Left colon (tissue), 2 donors: ENCODE measurements at regions not wholly inside any gene's neighbourhood (a gene's known extent, or its start where the extent isn't known, plus 50 kb on each side); places are given as distances from the start of the nearest gene placed in this dataset.
A peak's percentile ranks its signal among the peaks of the same experiment; 100 is the strongest.

Source experiments
- ATAC-seq: fragments of 200-7000 bp; cut with Tn5 transposase; one replicate; pipeline ENCODE4 v1.9.1; 2020; ENCODE audit warnings: mild to moderate bottlenecking, moderate library complexity
- DNase-seq, 2 donors: peaks; one replicate each; pipeline ENCODE4 v3.0.0-alpha.2; 2020
- intact Hi-C, 2 donors: fragments of 100-400 bp; cut with DNase I in 1 of 2; cut with micrococcal nuclease in 1 of 2; formaldehyde crosslinking; loops; one replicate each; pipeline versions ENCODE4 v1.11.2 to v1.14.0; 2022; cut with DNase I, micrococcal nuclease
- donor health status: DM: no; HTN: no; CAD: no.
- donor health status: DM: yes; HTN: yes; CAD: no.

- intact Hi-C loops, result no loop called here
- DNase-seq, result no peak
- no peak for ATAC-seq
These were observed 105.2 kb upstream of the YWHAQ start for GRCh38 chr2:9736021-9736420.

GRCh38 chr2:9737053-9737875 is 106.0 kb upstream of the TAF1B start:
- intact Hi-C loops, result no loop called here
- ATAC-seq, result no peak

GRCh38 chr2:9738062-9738461 is 105.2 kb upstream of the TAF1B start:
- ATAC-seq (no peak), DNase-seq (no peak)

More at GRCh38 chr2:9737053-9737875, 106.0 kb upstream of the TAF1B start:
- no peak for DNase-seq

DNA sequence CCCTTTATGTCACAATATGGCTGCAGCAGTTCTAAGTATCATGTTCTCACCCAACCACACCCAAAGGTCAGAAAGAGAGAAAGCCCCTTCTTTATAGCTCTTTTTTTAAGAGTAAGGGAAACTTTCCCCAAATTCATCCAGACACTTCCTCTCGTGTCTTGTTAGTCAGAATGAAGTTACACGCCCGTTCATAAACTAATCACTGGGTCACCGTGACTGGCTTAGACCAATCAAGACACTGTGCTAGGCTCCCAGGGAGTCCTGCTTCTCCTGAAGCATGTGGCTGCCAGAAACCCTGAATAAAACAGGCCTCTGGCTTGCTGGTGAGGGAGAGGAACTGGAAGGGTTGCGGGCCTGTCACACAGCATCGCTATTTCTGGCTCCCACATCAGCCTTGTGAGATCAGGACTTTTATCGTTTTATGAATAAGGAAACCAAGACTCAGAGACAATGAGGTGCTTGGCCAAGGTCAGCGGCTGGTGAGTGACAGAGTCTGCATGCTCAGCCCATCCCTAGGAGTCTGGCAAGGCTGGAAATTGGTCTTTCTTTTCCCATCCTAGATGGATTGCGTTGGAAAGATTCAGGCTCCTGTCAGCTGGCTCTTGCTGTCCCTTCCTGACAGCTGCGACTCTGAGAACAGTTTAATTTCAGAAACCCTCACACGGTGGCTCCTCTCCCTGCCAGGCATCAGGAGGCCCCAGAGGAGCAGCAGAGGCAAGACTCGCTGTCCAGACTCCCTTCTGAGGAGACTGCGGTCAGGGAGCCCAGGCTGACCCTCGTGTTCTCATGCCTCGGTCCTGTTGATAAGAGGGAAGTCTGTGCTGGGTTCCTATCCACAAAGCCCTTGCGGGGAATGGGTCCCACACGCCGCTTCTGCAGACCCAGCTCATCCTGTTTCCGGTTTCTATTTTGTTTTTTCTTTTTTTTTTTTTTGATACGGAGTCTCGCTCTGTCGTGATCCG is 104.5 kb upstream of the TAF1B start:
- peak; percentile 86 for ATAC-seq
- peak; percentile 51 to 55 for DNase-seq
- intact Hi-C loops, result no loop called here

More at GRCh38 chr2:9738062-9738461, 105.2 kb upstream of the TAF1B start:
- intact Hi-C loops, result no loop called here

DNA sequence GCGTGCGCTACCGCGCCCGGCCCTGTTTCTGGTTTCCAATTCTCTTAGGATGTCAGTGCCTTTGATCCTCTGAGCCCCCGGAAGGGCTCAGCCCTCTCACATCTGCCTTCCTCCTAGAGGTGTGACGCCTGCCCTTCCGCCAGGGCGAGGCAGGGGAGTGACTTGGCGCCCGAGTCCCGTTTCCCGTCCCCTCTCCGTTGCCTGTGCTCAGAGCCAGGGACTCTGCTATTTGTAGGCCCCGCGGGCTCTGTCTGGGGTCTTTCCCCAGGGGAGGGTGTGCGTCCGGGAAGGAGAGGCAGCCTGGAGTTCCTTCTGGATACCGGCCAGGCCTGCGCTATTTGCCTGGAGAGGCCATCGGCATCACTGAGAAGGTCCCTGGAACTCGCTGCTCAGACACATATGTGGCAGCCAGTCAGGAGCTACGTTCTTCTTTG is 103.7 kb upstream of the TAF1B start:
- DNase-seq (peak; percentile 65 to 74), ATAC-seq (peak; percentile 82)
- intact Hi-C loops, result no loop called here

DNA sequence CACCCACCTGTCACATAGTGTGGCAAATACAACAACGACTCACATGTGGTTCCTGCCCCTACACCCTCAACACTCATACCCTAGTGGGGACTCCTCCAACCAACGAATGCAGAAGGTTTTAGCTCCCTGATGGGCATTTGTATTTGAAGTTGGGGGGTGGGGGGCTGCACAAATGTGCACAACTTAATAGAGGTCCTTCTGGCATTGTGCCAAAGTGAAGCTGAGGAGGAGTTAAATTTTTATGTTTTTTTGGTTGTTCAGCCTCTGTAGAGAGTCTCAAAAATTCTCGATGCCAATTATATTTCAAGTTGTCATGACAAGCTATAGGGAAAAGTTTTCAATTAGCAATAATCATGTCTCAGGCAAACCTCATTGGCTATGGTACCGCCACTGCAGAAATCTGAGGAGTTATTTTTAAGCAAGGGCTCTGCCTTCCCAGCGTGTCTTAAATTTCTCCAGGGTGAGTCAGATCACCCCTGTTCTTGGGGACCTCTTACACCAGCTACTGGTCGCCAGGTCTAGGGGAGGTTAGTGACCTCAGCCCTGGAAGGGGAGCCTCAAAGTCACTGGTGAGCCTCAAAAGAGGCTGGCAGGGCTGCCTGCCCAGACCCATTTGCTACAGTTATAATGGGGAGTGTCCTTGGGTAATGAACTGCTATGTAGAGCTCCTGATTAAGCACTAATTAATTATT is 102.7 kb upstream of the TAF1B start:
- intact Hi-C loops, result no loop called here
- ATAC-seq (no peak), DNase-seq (no peak)

- intact Hi-C loops, result no loop called here
- ATAC-seq (no peak), DNase-seq (no peak)
These were observed 102.2 kb upstream of the TAF1B start for GRCh38 chr2:9741110-9741509.

DNA sequence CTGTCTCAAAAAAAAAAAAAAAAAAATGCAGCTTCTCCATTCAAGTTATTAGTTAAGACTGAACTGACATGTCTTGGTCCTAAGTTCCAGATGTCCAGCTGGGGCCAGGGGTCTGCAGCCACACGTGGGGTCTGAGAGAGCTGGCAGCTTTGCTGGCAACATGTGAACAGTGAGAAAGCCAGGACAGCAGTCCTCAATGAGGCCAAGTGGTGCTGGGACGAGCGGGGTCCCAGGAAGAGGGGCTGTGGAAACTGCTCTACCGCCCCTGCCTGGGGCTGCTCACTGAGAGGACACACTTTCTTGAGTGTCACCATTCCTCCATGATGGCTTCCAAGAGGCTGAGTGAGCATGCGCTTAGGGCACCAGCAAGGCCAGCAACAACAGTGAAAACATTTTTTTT is 100.7 kb upstream of the TAF1B start:
- intact Hi-C loops, result no loop called here

DNA sequence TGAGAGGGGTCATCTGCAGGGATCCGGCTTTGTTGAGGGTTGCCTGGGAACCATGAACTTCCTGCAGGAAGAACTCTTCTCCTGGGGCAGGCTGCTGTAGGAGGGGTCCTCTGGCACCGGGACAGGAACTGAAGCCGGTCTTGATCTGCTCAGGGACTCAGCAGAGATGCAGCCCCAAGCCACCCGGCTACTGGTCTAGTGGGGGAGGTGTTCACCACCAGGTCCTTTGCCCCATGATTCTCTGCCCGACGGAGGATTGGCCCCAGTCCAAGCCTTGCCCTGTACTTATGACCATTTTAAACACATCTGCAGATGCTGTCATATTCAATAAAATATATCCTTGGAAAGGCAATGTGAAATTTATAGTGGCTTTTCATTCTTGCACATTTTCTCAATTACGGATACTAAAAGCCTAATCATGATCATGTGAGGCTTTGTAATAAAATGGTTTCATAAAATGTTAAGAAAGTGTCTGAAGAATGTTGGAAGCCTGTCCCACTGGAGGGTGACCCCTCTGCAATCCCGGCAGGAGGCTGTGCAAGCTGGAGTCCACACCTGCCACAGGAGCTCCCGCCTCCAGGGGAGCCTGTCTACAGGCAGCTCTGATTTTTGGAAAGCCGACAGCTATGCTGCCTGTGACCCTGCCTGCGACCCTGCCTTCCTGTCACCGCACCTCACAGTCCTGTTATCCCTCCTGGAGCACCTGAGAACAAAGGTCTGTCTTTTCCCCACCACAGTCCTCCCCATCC is 98.8 kb upstream of the TAF1B start:
- intact Hi-C loops, result no loop called here
- ATAC-seq (peak; percentile 77), DNase-seq (peak; percentile 79 to 88)

More for the DNA sequence above, 100.7 kb upstream of the TAF1B start:
- DNase-seq (no peak), ATAC-seq (no peak)

DNA sequence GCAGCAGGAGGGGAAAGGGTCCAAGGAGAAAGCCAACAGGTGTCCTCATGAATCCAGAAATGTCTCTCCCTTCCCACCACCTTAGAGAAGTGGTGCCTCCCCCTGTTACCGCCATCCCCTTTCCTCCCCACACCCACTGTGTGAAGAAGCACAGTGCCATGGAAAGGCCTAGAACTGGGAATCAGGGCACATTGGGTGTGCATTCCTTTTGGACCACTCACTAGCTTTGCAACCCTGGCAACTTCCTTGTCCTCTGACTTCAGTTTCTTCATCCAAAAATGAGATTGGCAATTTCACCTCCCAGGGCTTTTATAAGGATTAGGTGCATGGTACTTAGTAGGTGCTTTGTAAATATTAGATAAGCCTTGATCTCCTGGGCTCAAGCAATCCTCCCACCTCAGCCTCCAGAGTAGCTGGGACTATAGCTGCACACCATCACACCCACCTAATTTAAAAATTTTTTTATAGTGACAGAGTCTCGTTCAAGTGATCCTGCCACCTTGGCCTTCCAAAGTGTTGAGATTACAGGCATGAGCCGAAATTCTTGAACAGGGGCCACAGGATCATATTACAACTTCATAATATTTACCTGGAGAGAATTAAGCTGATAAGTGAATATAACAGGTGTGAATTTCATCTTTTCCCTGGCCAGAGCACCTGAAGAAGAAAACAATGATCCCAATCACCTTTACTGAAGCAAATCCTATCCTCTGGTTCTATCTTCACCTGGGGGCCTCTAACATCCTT is 97.9 kb upstream of the TAF1B start:
- DNase-seq (no peak), ATAC-seq (no peak)
- intact Hi-C loops, result no loop called here

DNA sequence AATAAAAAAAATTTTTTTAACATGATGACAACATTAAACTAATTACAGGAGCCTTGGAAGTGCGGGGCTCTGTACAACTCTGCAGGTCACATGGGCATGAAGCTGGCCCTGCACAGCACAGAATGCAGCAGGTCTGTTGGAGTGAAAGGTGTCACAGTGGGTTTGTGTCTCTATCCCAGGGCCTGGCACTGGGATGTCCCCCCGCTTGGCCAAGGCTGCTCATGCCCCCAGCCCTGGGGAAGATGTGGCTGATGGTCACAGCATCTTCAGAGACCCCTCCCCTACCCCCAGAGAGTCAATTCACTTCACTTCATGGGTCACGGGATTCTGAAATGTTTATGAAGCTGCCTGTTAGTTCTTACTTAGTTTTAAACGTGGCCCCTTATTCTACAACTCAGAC is 95.9 kb upstream of the TAF1B start:
- ATAC-seq (no peak), DNase-seq (no peak)
- intact Hi-C loops, result no loop called here

GRCh38 chr2:9748577-9748976 is 94.7 kb upstream of the TAF1B start:
- DNase-seq, result peak in 1 of 2 donors; percentile 50
- intact Hi-C loops, result no loop called here

GRCh38 chr2:9749546-9750223 is 93.6 kb upstream of the TAF1B start:
- ATAC-seq (no peak), DNase-seq (no peak)
- intact Hi-C loops, result no loop called here

More at GRCh38 chr2:9748577-9748976, 94.7 kb upstream of the TAF1B start:
- peak; percentile 53 for ATAC-seq

- intact Hi-C loops, result no loop called here
- DNase-seq (no peak), ATAC-seq (no peak)
These were observed 92.8 kb upstream of the TAF1B start for GRCh38 chr2:9750224-9751215.

DNA sequence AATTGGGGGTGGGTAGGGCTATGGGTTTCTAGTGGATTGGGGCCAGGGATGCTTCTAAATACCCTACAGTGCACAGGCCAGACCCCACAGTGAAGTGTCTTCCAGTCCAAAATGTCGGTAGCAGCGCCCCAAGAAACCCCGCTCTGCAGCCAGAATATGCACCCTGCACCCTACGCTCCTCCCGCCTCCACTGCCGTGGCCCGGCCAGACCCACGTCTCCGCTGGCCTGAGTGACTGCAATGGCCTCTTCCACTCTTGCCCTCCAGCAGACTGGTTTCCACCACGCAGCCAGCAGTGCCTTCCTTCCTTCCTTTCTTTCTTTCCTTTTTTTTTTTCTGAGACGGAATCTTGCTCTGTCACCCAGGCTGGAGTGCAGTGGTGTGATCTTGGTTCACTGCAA is 91.4 kb upstream of the TAF1B start:
- intact Hi-C loops, result no loop called here
- DNase-seq (no peak), ATAC-seq (no peak)
